ENCODE measurements at regions not wholly inside any gene's neighbourhood (a gene's known extent, or its start where the extent isn't known, plus 50 kb on each side); places are given as distances from the start of the nearest gene placed in this dataset.

GRCh38 chr20:6305536-6305935 lies 182.7 kb upstream of the FERMT1 start:
- no peak overlapping the region for H3K27ac ChIP-seq
- TF ChIP-seq CTCF (conservative IDR thresholded peaks at IDR 0.05): no peak

GRCh38 chr20:6302041-6302440 lies 179.2 kb upstream of the FERMT1 start:
- no peak for TF ChIP-seq CTCF (conservative IDR thresholded peaks at IDR 0.05)
- no peak overlapping the region for H3K27ac ChIP-seq

- TF ChIP-seq CTCF (conservative IDR thresholded peaks at IDR 0.05): no peak
- no peak overlapping the region for H3K27ac ChIP-seq
Measured at GRCh38 chr20:6299456-6299855, 176.6 kb upstream of the FERMT1 start.

GRCh38 chr20:6298049-6298448 lies 175.2 kb upstream of the FERMT1 start:
- no peak for TF ChIP-seq CTCF (conservative IDR thresholded peaks at IDR 0.05)

GRCh38 chr20:6295867-6296256 lies 173.0 kb upstream of the FERMT1 start:
- TF ChIP-seq CTCF (conservative IDR thresholded peaks at IDR 0.05): no peak
- H3K27ac ChIP-seq: no peak overlapping the region

More at GRCh38 chr20:6298049-6298448, 175.2 kb upstream of the FERMT1 start:
- no peak overlapping the region for H3K27ac ChIP-seq

- no peak overlapping the region for H3K27ac ChIP-seq
- no peak for TF ChIP-seq CTCF (conservative IDR thresholded peaks at IDR 0.05)
Measured at GRCh38 chr20:6295127-6295866, 172.5 kb upstream of the FERMT1 start.

- H3K27ac ChIP-seq: no peak overlapping the region
- TF ChIP-seq CTCF (conservative IDR thresholded peaks at IDR 0.05): no peak
Measured at GRCh38 chr20:6287471-6287870, 164.6 kb upstream of the FERMT1 start.
